ENCODE measurements at regions not wholly inside any gene's neighbourhood (a gene's known extent, or its start where the extent isn't known, plus 50 kb on each side); places are given as distances from the start of the nearest gene placed in this dataset.

GRCh38 chr2:38187541-38188011, 111.6 kb upstream of the CYP1B1 start:
- no peaks in the 10 kb centered on the region for H3K36me3 ChIP-seq (replicated peaks in 1 of 2; ENCODE audit: control insufficient read depth in 2 of 2, insufficient read depth in 2 of 2, low read length in 2 of 2)
- H3K23ac ChIP-seq (ENCODE audit: low read depth, low read length, poor library complexity): no peak overlapping the region
- H2BK12ac ChIP-seq (ENCODE audit: low read length): no peak overlapping the region
- WGBS, 2 donors (ENCODE audit: extremely low coverage in 2 of 2, insufficient read length in 2 of 2, insufficient replicate concordance in 1 of 2): no CpG with 5 or more reads among the region's 5 CpGs
- DNase-seq (ENCODE audit: low spot score): no peak
- H4K8ac ChIP-seq (ENCODE audit: low read depth, low read length): no peak overlapping the region
- H3K27me3 ChIP-seq (ENCODE audit: control insufficient read depth in 3 of 3, insufficient read depth in 3 of 3, low read depth in 1 of 3, low read length in 3 of 3): no peaks in the 10 kb centered on the region
- H2AK5ac ChIP-seq (ENCODE audit: low read depth, low read length): no peak overlapping the region
- no peak overlapping the region for H4K91ac ChIP-seq (ENCODE audit: low read depth, low read length, poor library complexity)
- no peak overlapping the region for H3K4me2 ChIP-seq (ENCODE audit: insufficient read depth, low read length, poor library complexity, severe bottlenecking)
- H3K14ac ChIP-seq (ENCODE audit: low read length): no peak overlapping the region
- H2BK120ac ChIP-seq (ENCODE audit: low read depth, low read length): no peak overlapping the region
- H2BK15ac ChIP-seq (ENCODE audit: low read length): no peak overlapping the region
- no peak overlapping the region for H2BK5ac ChIP-seq (ENCODE audit: low read length)
- no peak overlapping the region for H2AFZ ChIP-seq (ENCODE audit: low read length)
- no peaks in the 10 kb centered on the region for H3K79me1 ChIP-seq (ENCODE audit: low read depth, low read length)
- H3K4me3 ChIP-seq (ENCODE audit: low read length in 2 of 2): no peak overlapping the region
- H3K4ac ChIP-seq (ENCODE audit: low read length): no peak overlapping the region
- no peak overlapping the region for H3K27ac ChIP-seq (replicated peaks; ENCODE audit: low read length)
- no peak overlapping the region for H3K9ac ChIP-seq (ENCODE audit: low read depth, low read length, poor library complexity)
- no peaks in the 10 kb centered on the region for H3K9me3 ChIP-seq (replicated peaks in 1 of 2; ENCODE audit: control insufficient read depth in 2 of 2, insufficient read depth in 1 of 2, low read depth in 1 of 2, low read length in 2 of 2)
- H3K4me1 ChIP-seq (ENCODE audit: control insufficient read depth in 2 of 2, insufficient read depth in 1 of 2, low read depth in 1 of 2, low read length in 2 of 2): peaks cover 0 to 5% of the 10 kb centered on the region in 2 donors
- no peak overlapping the region for H3K18ac ChIP-seq (ENCODE audit: low read length)

- no peak overlapping the region for H3K18ac ChIP-seq (ENCODE audit: low read length)
- no peaks in the 10 kb centered on the region for H3K36me3 ChIP-seq (replicated peaks in 1 of 2; ENCODE audit: control insufficient read depth in 2 of 2, insufficient read depth in 2 of 2, low read length in 2 of 2)
- no peak overlapping the region for H3K23ac ChIP-seq (ENCODE audit: low read depth, low read length, poor library complexity)
- no peak overlapping the region for H4K91ac ChIP-seq (ENCODE audit: low read depth, low read length, poor library complexity)
- no peak overlapping the region for H2BK5ac ChIP-seq (ENCODE audit: low read length)
- H3K4me2 ChIP-seq (ENCODE audit: insufficient read depth, low read length, poor library complexity, severe bottlenecking): no peak overlapping the region
- H3K9me3 ChIP-seq (replicated peaks in 1 of 2; ENCODE audit: control insufficient read depth in 2 of 2, insufficient read depth in 1 of 2, low read depth in 1 of 2, low read length in 2 of 2): no peaks in the 10 kb centered on the region
- WGBS, 2 donors (ENCODE audit: extremely low coverage in 2 of 2, insufficient read length in 2 of 2, insufficient replicate concordance in 1 of 2): no CpG with 5 or more reads among the region's 1 CpG
- no peak overlapping the region for H3K4me3 ChIP-seq (ENCODE audit: low read length in 2 of 2)
- no peak for DNase-seq (ENCODE audit: low spot score)
- H3K4ac ChIP-seq (ENCODE audit: low read length): no peak overlapping the region
- H2BK12ac ChIP-seq (ENCODE audit: low read length): no peak overlapping the region
- H3K4me1 ChIP-seq (ENCODE audit: control insufficient read depth in 2 of 2, insufficient read depth in 1 of 2, low read depth in 1 of 2, low read length in 2 of 2): peaks cover 0 to 5% of the 10 kb centered on the region in 2 donors
- no peaks in the 10 kb centered on the region for H3K79me1 ChIP-seq (ENCODE audit: low read depth, low read length)
- no peak overlapping the region for H2BK120ac ChIP-seq (ENCODE audit: low read depth, low read length)
- no peak overlapping the region for H3K9ac ChIP-seq (ENCODE audit: low read depth, low read length, poor library complexity)
- H2BK15ac ChIP-seq (ENCODE audit: low read length): no peak overlapping the region
- no peak overlapping the region for H3K27ac ChIP-seq (replicated peaks; ENCODE audit: low read length)
- no peaks in the 10 kb centered on the region for H3K27me3 ChIP-seq (ENCODE audit: control insufficient read depth in 3 of 3, insufficient read depth in 3 of 3, low read depth in 1 of 3, low read length in 3 of 3)
- no peak overlapping the region for H4K8ac ChIP-seq (ENCODE audit: low read depth, low read length)
- no peak overlapping the region for H3K14ac ChIP-seq (ENCODE audit: low read length)
- H2AK5ac ChIP-seq (ENCODE audit: low read depth, low read length): no peak overlapping the region
- no peak overlapping the region for H2AFZ ChIP-seq (ENCODE audit: low read length)
Observed at GRCh38 chr2:38185012-38185491, 109.1 kb upstream of the CYP1B1 start.

GRCh38 chr2:38182492-38183003, 106.6 kb upstream of the CYP1B1 start:
- H2AFZ ChIP-seq (ENCODE audit: low read length): no peak overlapping the region
- no peak for DNase-seq (ENCODE audit: low spot score)
- H3K23ac ChIP-seq (ENCODE audit: low read depth, low read length, poor library complexity): no peak overlapping the region
- no peaks in the 10 kb centered on the region for H3K79me1 ChIP-seq (ENCODE audit: low read depth, low read length)
- H3K4me1 ChIP-seq (ENCODE audit: control insufficient read depth in 2 of 2, insufficient read depth in 1 of 2, low read depth in 1 of 2, low read length in 2 of 2): peaks cover 0 to 13% of the 10 kb centered on the region in 2 donors
- no peak overlapping the region for H3K4me3 ChIP-seq (ENCODE audit: low read length in 2 of 2)
- H2BK15ac ChIP-seq (ENCODE audit: low read length): no peak overlapping the region
- H2BK5ac ChIP-seq (ENCODE audit: low read length): no peak overlapping the region
- H2BK120ac ChIP-seq (ENCODE audit: low read depth, low read length): no peak overlapping the region
- H3K4ac ChIP-seq (ENCODE audit: low read length): no peak overlapping the region
- WGBS, 2 donors (ENCODE audit: extremely low coverage in 2 of 2, insufficient read length in 2 of 2, insufficient replicate concordance in 1 of 2): no CpG with 5 or more reads among the region's 4 CpGs
- no peak overlapping the region for H2AK5ac ChIP-seq (ENCODE audit: low read depth, low read length)
- no peak overlapping the region for H3K18ac ChIP-seq (ENCODE audit: low read length)
- H3K36me3 ChIP-seq (replicated peaks in 1 of 2; ENCODE audit: control insufficient read depth in 2 of 2, insufficient read depth in 2 of 2, low read length in 2 of 2): no peaks in the 10 kb centered on the region
- no peak overlapping the region for H3K9ac ChIP-seq (ENCODE audit: low read depth, low read length, poor library complexity)
- H3K9me3 ChIP-seq (replicated peaks in 1 of 2; ENCODE audit: control insufficient read depth in 2 of 2, insufficient read depth in 1 of 2, low read depth in 1 of 2, low read length in 2 of 2): no peaks in the 10 kb centered on the region
- H3K27ac ChIP-seq (replicated peaks; ENCODE audit: low read length): no peak overlapping the region
- H4K91ac ChIP-seq (ENCODE audit: low read depth, low read length, poor library complexity): no peak overlapping the region
- H4K8ac ChIP-seq (ENCODE audit: low read depth, low read length): no peak overlapping the region
- H2BK12ac ChIP-seq (ENCODE audit: low read length): no peak overlapping the region
- H3K27me3 ChIP-seq (ENCODE audit: control insufficient read depth in 3 of 3, insufficient read depth in 3 of 3, low read depth in 1 of 3, low read length in 3 of 3): no peaks in the 10 kb centered on the region
- H3K14ac ChIP-seq (ENCODE audit: low read length): no peak overlapping the region
- no peak overlapping the region for H3K4me2 ChIP-seq (ENCODE audit: insufficient read depth, low read length, poor library complexity, severe bottlenecking)

DNA sequence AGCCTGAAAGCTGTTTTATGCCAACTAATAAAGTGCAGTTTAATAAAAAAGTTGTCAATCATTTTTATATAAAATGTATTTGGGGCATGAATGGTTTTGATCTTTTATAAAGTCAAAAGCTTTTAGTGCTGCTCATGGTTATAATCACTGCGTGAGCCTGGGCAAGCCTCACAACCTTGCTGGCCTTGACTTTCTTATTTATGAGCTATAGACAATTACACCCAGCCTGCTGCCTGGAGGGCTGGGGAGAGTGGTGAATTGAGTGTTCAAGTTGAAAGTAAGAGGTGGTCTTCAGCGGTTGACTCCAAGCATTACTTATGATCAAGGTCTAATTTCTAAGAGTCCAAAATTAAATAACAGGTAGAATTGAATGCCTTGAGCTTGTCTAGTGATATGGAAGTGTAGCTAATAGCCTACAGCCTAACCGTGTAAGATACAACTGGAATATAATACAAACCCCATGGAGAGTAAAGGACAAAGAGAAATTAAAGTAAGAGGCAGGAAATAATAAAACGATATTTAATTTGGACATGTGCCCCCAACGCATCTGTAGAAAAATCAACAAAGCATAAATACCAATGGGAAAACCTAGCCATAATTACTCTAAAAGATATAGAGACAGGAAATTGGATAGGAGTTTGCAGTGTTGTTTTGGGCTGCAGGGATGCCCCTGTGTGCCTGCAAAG, 106.0 kb upstream of the CYP1B1 start:
- no peak for DNase-seq (ENCODE audit: low spot score)
- Histone ChIP-seq H3K36me3 (replicated peaks in 1 of 2; ENCODE audit: control insufficient read depth in 2 of 2, insufficient read depth in 2 of 2, low read length in 2 of 2) (no peaks in the 10 kb centered on the region), H3K14ac (ENCODE audit: low read length) (no peak overlapping the region), H3K4me2 (ENCODE audit: insufficient read depth, low read length, poor library complexity, severe bottlenecking) (no peak overlapping the region), H3K4ac (ENCODE audit: low read length) (no peak overlapping the region), H2BK15ac (ENCODE audit: low read length) (no peak overlapping the region), H2BK120ac (ENCODE audit: low read depth, low read length) (no peak overlapping the region), H3K4me3 (ENCODE audit: low read length in 2 of 2) (no peak overlapping the region), H2BK12ac (ENCODE audit: low read length) (no peak overlapping the region), H3K27ac (replicated peaks; ENCODE audit: low read length) (no peak overlapping the region), H4K91ac (ENCODE audit: low read depth, low read length, poor library complexity) (no peak overlapping the region), H4K8ac (ENCODE audit: low read depth, low read length) (no peak overlapping the region), H2AK5ac (ENCODE audit: low read depth, low read length) (no peak overlapping the region), H3K27me3 (ENCODE audit: control insufficient read depth in 3 of 3, insufficient read depth in 3 of 3, low read depth in 1 of 3, low read length in 3 of 3) (no peaks in the 10 kb centered on the region), H3K23ac (ENCODE audit: low read depth, low read length, poor library complexity) (no peak overlapping the region), H3K9me3 (replicated peaks in 1 of 2; ENCODE audit: control insufficient read depth in 2 of 2, insufficient read depth in 1 of 2, low read depth in 1 of 2, low read length in 2 of 2) (no peaks in the 10 kb centered on the region), H3K9ac (ENCODE audit: low read depth, low read length, poor library complexity) (no peak overlapping the region), H3K79me1 (ENCODE audit: low read depth, low read length) (no peaks in the 10 kb centered on the region), H2AFZ (ENCODE audit: low read length) (no peak overlapping the region), H3K18ac (ENCODE audit: low read length) (no peak overlapping the region), H3K4me1 (ENCODE audit: control insufficient read depth in 2 of 2, insufficient read depth in 1 of 2, low read depth in 1 of 2, low read length in 2 of 2) (peaks cover 0 to 13% of the 10 kb centered on the region in 2 donors), H2BK5ac (ENCODE audit: low read length) (no peak overlapping the region)
- WGBS, 2 donors (ENCODE audit: extremely low coverage in 2 of 2, insufficient read length in 2 of 2, insufficient replicate concordance in 1 of 2): no CpG with 5 or more reads among the region's 5 CpGs

Data from neuronal stem cell (in vitro differentiated cells).